HL-60 (cell line): ENCODE measurements at regions not wholly inside any gene's neighbourhood (a gene's known extent, or its start where the extent isn't known, plus 50 kb on each side); places are given as distances from the start of the nearest gene placed in this dataset.

ENCODE experiments used
- CTCF ChIP-seq: IDR thresholded peaks from one replicate; pipeline ENCODE4 v1.5.1; 2011; ENCODE audit warnings: low read length, control low read depth, inconsistent platforms; ENCODE audit not compliant: insufficient read depth
- GABPA ChIP-seq: IDR thresholded peaks from 2 replicates; pipeline ENCODE4 v1.6.1; 2012; ENCODE audit warnings: low read depth
- POLR2AphosphoS5 ChIP-seq: IDR thresholded peaks from 2 replicates; pipeline ENCODE4 v1.6.1; 2012; ENCODE audit warnings: low read depth
- TF ChIP-seq, protein P1 (sequence below): IDR thresholded peaks from 2 replicates; pipeline ENCODE4 v1.6.1; 2012; ENCODE audit warnings: low read depth; ENCODE audit not compliant: insufficient replicate concordance

GRCh38 chr17:34045990-34046389, 209.1 kb upstream of the CCL2 start:
- TF ChIP-seq POLR2AphosphoS5 (no peak), CTCF (no peak), GABPA (no peak)
- TF ChIP-seq, protein P1, sequence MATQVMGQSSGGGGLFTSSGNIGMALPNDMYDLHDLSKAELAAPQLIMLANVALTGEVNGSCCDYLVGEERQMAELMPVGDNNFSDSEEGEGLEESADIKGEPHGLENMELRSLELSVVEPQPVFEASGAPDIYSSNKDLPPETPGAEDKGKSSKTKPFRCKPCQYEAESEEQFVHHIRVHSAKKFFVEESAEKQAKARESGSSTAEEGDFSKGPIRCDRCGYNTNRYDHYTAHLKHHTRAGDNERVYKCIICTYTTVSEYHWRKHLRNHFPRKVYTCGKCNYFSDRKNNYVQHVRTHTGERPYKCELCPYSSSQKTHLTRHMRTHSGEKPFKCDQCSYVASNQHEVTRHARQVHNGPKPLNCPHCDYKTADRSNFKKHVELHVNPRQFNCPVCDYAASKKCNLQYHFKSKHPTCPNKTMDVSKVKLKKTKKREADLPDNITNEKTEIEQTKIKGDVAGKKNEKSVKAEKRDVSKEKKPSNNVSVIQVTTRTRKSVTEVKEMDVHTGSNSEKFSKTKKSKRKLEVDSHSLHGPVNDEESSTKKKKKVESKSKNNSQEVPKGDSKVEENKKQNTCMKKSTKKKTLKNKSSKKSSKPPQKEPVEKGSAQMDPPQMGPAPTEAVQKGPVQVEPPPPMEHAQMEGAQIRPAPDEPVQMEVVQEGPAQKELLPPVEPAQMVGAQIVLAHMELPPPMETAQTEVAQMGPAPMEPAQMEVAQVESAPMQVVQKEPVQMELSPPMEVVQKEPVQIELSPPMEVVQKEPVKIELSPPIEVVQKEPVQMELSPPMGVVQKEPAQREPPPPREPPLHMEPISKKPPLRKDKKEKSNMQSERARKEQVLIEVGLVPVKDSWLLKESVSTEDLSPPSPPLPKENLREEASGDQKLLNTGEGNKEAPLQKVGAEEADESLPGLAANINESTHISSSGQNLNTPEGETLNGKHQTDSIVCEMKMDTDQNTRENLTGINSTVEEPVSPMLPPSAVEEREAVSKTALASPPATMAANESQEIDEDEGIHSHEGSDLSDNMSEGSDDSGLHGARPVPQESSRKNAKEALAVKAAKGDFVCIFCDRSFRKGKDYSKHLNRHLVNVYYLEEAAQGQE = no peak
